WI38 (cell line): ENCODE measurements at regions not wholly inside any gene's neighbourhood (a gene's known extent, or its start where the extent isn't known, plus 50 kb on each side); places are given as distances from the start of the nearest gene placed in this dataset.

ENCODE experiments used
- H3K4me3 ChIP-seq: 2 replicates; pipeline ENCODE4 v1.5.1; 2011; ENCODE audit warnings: low read depth, mild to moderate bottlenecking, control low read depth, low read length
- TF ChIP-seq, protein P1 (sequence below): IDR thresholded peaks from 2 replicates; pipeline ENCODE4 v1.5.1; 2012; ENCODE audit warnings: low read depth, mild to moderate bottlenecking, control low read depth, low read length

- TF ChIP-seq, protein P1, sequence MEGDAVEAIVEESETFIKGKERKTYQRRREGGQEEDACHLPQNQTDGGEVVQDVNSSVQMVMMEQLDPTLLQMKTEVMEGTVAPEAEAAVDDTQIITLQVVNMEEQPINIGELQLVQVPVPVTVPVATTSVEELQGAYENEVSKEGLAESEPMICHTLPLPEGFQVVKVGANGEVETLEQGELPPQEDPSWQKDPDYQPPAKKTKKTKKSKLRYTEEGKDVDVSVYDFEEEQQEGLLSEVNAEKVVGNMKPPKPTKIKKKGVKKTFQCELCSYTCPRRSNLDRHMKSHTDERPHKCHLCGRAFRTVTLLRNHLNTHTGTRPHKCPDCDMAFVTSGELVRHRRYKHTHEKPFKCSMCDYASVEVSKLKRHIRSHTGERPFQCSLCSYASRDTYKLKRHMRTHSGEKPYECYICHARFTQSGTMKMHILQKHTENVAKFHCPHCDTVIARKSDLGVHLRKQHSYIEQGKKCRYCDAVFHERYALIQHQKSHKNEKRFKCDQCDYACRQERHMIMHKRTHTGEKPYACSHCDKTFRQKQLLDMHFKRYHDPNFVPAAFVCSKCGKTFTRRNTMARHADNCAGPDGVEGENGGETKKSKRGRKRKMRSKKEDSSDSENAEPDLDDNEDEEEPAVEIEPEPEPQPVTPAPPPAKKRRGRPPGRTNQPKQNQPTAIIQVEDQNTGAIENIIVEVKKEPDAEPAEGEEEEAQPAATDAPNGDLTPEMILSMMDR: no peak
- H3K4me3 ChIP-seq: no peak overlapping the region
Observed at GRCh38 chr17:72258711-72259110, 137.9 kb downstream of the SOX9 start.

- TF ChIP-seq, protein P1: no peak
- H3K4me3 ChIP-seq: no peak overlapping the region
Observed at GRCh38 chr17:72259922-72260321, 139.1 kb downstream of the SOX9 start.

GRCh38 chr17:72262766-72263165 is 141.9 kb downstream of the SOX9 start:
- TF ChIP-seq, protein P1: no peak
- H3K4me3 ChIP-seq: no peak overlapping the region

DNA sequence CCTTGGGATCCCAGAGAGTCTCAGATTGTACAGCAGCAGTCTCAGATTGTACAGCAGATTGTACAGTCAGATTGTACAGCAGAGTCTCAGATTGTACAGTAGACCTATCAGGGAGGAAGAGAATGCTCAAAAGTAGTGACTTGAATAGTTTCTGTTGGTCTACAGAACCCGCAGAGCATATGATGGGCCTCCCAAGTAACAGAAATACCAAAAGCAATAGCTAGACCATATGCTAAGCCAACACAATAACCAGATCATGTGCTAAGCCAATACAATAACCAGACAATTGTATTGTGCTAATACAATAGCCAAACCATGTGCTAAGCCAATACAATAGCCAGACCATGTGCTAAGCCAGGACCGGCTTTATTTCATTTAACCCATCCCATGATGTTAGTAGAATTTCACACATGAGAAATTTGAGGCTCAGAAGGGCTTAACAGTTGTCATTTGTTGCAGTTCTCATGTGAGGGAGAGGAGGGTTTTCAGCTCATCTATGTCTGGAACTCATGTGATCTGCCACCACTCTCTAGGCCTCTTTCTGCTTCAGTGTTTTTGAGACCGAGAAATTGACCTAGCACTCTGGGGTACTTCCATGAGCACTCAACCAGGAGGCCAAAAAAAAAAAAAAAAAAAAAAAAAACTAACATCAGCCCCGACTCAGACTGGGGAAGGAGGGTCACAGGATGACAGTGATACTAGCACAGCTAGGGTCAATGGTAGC is 144.0 kb downstream of the SOX9 start:
- no peak overlapping the region for H3K4me3 ChIP-seq
- TF ChIP-seq, protein P1: no peak

DNA sequence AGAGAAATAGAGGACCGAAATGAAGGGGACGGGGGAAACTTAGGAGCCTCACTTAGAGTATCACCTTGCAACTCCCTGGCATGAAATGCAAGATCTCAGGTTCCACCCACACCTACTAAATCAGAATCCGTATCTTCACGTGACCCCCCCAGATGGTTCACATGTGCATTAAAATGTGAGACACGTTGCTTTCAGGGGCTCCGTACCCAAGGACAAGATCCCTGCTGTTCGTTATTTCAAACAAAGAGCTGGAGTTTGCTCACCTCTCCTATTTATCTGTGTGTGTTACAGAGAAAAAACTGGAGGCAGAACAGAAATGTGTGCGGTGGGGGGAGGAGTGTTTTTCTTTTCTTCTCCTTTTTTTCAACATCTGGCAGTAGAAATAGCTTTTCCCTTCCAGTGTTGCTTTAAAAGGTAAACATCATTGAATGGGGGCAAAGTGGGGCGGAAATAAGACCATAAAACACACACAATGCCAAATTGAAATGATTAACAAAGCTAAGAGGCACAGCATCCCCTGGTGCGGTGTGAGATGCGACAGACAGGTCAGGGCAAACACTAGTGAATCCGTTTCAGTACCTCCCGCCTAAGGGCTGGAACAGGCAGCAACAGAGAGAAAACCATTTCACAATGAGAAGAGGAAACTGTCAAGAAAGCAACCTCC is 145.4 kb downstream of the SOX9 start:
- H3K4me3 ChIP-seq: no peak overlapping the region
- TF ChIP-seq, protein P1: no peak

DNA sequence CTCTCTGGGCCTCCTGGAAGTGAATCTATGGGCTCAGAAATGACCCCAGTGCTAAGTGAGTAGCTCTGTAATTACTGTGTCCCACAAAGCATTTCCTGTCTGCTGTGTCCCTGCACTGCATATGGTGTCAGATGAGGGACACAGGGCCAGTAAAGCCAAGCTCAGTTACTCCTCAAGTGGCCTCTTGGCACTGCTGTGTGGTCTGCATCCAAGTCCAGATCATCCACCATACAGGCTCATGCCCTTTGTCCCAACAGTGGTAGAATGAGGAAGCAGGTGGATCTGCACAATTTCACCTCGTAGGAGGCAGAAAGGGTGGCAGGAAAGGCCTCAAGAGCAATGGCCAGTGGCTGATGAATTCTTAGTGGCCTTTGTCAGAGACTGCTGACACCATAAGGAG is 146.8 kb downstream of the SOX9 start:
- TF ChIP-seq, protein P1: no peak
- no peak overlapping the region for H3K4me3 ChIP-seq

GRCh38 chr17:72268431-72268830 is 147.6 kb downstream of the SOX9 start:
- H3K4me3 ChIP-seq: no peak overlapping the region

More at GRCh38 chr17:72268431-72268830, 147.6 kb downstream of the SOX9 start:
- TF ChIP-seq, protein P1: no peak
